ENCODE measurements at regions not wholly inside any gene's neighbourhood (a gene's known extent, or its start where the extent isn't known, plus 50 kb on each side); places are given as distances from the start of the nearest gene placed in this dataset.

DNA sequence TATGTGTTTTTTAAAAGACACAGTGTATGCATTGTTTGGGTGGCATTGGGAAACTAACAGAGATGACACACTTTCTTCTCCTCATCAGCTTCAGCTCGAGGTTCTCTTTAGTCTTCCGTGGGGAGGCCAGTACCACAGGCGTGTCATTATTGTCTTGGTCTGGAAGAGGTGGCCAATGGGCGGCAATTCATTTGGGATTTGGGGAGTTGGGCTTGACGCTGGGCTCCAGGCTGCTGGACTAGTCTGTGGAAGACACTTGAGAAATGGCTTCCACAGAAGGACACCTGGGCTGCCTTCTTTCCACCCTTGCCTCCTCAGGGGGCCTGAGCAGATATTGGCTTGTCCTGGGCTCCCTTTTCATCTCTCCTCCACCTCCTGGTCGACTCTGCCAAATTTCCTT lies 192.2 kb downstream of the SH2D4B start:
- no peaks in the 10 kb centered on the region for H3K27me3 ChIP-seq (ENCODE audit: low read length)
- no peak overlapping the region for H3K4me2 ChIP-seq (ENCODE audit: low read depth, low read length, poor library complexity, severe bottlenecking)
- H3F3A ChIP-seq (ENCODE audit: insufficient read depth), result no peaks in the 10 kb centered on the region
- H2AFZ ChIP-seq (ENCODE audit: low read depth, low read length, severe bottlenecking), result no peak overlapping the region
- TF ChIP-seq EZH2phosphoT487 (conservative IDR thresholded peaks at IDR 0.05; ENCODE audit: low read length), result no peak
- TF ChIP-seq, protein P1, sequence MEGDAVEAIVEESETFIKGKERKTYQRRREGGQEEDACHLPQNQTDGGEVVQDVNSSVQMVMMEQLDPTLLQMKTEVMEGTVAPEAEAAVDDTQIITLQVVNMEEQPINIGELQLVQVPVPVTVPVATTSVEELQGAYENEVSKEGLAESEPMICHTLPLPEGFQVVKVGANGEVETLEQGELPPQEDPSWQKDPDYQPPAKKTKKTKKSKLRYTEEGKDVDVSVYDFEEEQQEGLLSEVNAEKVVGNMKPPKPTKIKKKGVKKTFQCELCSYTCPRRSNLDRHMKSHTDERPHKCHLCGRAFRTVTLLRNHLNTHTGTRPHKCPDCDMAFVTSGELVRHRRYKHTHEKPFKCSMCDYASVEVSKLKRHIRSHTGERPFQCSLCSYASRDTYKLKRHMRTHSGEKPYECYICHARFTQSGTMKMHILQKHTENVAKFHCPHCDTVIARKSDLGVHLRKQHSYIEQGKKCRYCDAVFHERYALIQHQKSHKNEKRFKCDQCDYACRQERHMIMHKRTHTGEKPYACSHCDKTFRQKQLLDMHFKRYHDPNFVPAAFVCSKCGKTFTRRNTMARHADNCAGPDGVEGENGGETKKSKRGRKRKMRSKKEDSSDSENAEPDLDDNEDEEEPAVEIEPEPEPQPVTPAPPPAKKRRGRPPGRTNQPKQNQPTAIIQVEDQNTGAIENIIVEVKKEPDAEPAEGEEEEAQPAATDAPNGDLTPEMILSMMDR (IDR thresholded peaks at IDR 0.05; ENCODE audit: insufficient read depth, low read length, poor library complexity, severe bottlenecking), result no peak
- no peaks in the 10 kb centered on the region for H3K36me3 ChIP-seq (ENCODE audit: low read length)
- no peaks in the 10 kb centered on the region for H3K9me3 ChIP-seq (ENCODE audit: insufficient read depth, low read length)
- no peak overlapping the region for H3K27ac ChIP-seq (ENCODE audit: low read depth, low read length)
- no peak overlapping the region for H3K9ac ChIP-seq (ENCODE audit: low read length)
- no peak overlapping the region for H3K4me3 ChIP-seq (ENCODE audit: insufficient read depth, low read length, poor library complexity, severe bottlenecking)
- no peaks in the 10 kb centered on the region for H3K79me2 ChIP-seq (ENCODE audit: insufficient read depth, low read length)
- no peaks in the 10 kb centered on the region for H4K20me1 ChIP-seq (ENCODE audit: low read depth, low read length)
- no peaks in the 10 kb centered on the region for H3K9me2 ChIP-seq (replicated peaks; ENCODE audit: insufficient read depth, low read length)

DNA sequence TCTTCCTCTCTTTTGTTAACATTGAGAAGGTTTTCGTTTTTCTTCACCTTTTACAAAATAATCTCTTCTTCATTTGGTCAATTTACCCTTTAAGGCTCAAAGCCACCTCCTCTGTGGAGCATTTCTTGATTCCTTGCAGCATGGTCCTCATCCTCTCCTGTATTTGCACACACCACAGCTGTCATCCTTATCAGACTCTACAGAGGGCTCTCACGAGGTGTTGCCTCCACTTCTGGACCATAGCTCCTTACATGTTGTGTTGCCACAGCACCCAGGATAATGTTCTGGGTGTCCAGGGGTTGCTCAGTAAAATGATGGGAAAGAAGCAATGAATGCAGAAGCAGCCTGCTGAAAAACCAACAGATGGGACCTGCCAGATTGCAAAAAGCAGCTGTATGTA lies 192.8 kb downstream of the SH2D4B start:
- Histone ChIP-seq H2AFZ (ENCODE audit: low read depth, low read length, severe bottlenecking) (no peak overlapping the region), H3K4me3 (ENCODE audit: insufficient read depth, low read length, poor library complexity, severe bottlenecking) (no peak overlapping the region), H3K79me2 (ENCODE audit: insufficient read depth, low read length) (no peaks in the 10 kb centered on the region), H3K4me2 (ENCODE audit: low read depth, low read length, poor library complexity, severe bottlenecking) (no peak overlapping the region), H3K9me2 (replicated peaks; ENCODE audit: insufficient read depth, low read length) (no peaks in the 10 kb centered on the region), H3K27ac (ENCODE audit: low read depth, low read length) (no peak overlapping the region), H3K9me3 (ENCODE audit: insufficient read depth, low read length) (no peaks in the 10 kb centered on the region), H3K27me3 (ENCODE audit: low read length) (no peaks in the 10 kb centered on the region), H3K36me3 (ENCODE audit: low read length) (no peaks in the 10 kb centered on the region), H3K9ac (ENCODE audit: low read length) (no peak overlapping the region), H3F3A (ENCODE audit: insufficient read depth) (no peaks in the 10 kb centered on the region), H4K20me1 (ENCODE audit: low read depth, low read length) (no peaks in the 10 kb centered on the region)
- TF ChIP-seq, protein P1 (IDR thresholded peaks at IDR 0.05; ENCODE audit: insufficient read depth, low read length, poor library complexity, severe bottlenecking), result no peak
- TF ChIP-seq EZH2phosphoT487 (conservative IDR thresholded peaks at IDR 0.05; ENCODE audit: low read length), result no peak

DNA sequence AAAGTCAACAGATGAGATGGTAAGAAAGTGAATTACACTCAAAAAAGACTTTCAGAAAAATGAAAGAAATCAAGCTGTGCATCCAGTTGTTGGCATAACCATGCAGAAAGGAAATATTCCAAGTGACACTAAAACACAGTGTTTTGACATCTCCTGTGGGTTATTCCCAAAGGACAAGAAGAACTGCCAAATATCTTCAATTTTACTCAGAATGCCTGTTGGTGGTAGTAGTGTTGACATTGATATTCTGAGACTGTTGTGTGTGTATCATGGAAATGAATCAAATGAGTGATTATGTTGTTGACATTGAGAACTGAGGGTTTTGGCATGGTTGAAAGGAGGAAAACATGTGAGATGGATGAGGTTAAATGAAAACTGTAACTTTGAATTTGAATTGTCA lies 196.9 kb downstream of the SH2D4B start:
- no peak overlapping the region for H3K4me3 ChIP-seq (ENCODE audit: insufficient read depth, low read length, poor library complexity, severe bottlenecking)
- H3K79me2 ChIP-seq (ENCODE audit: insufficient read depth, low read length), result no peaks in the 10 kb centered on the region
- H3K4me2 ChIP-seq (ENCODE audit: low read depth, low read length, poor library complexity, severe bottlenecking), result no peak overlapping the region
- no peaks in the 10 kb centered on the region for H3K9me3 ChIP-seq (ENCODE audit: insufficient read depth, low read length)
- H3K27me3 ChIP-seq (ENCODE audit: low read length), result no peaks in the 10 kb centered on the region
- no peaks in the 10 kb centered on the region for H3F3A ChIP-seq (ENCODE audit: insufficient read depth)
- H3K9ac ChIP-seq (ENCODE audit: low read length), result no peak overlapping the region
- H3K36me3 ChIP-seq (ENCODE audit: low read length), result no peaks in the 10 kb centered on the region
- H4K20me1 ChIP-seq (ENCODE audit: low read depth, low read length), result no peaks in the 10 kb centered on the region
- no peak overlapping the region for H3K27ac ChIP-seq (ENCODE audit: low read depth, low read length)
- TF ChIP-seq EZH2phosphoT487 (conservative IDR thresholded peaks at IDR 0.05; ENCODE audit: low read length), result no peak
- TF ChIP-seq, protein P1 (IDR thresholded peaks at IDR 0.05; ENCODE audit: insufficient read depth, low read length, poor library complexity, severe bottlenecking), result no peak
- no peak overlapping the region for H2AFZ ChIP-seq (ENCODE audit: low read depth, low read length, severe bottlenecking)
- no peaks in the 10 kb centered on the region for H3K9me2 ChIP-seq (replicated peaks; ENCODE audit: insufficient read depth, low read length)

Measured in SU-DHL-6 (cell line).